ENCODE measurements at regions not wholly inside any gene's neighbourhood (a gene's known extent, or its start where the extent isn't known, plus 50 kb on each side); places are given as distances from the start of the nearest gene placed in this dataset.
A peak's percentile ranks its signal among the peaks of the same experiment; 100 is the strongest.
"Not testable (repeated sequence)": the region's sequence is repeated elsewhere in the genome, so short reads cannot be mapped to it uniquely, and the experiment has no call there.

DNA sequence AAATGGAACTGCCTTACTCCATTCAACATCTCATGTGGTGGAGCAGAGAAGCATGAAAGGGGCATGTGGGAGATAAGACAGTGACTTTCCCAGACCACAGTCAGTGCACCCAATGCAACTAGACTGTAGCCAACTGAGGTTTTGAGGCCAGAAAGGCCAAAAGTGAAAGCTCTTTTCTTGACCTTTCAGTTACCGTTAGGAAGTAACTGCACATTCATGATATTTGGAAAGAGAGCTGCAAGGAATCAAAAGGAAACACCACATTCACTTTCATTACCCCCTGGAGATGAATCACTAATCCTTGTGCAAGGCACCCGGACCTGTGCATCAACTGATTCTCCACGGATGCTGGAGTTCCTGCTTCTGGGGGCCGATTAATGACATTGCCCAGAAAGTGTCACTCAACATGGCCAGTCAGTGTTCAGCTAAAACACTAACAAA, 72.9 kb upstream of the ELK3 start:
- H3K9me3 ChIP-seq, result no peaks in the 10 kb centered on the region
- DNase-seq, result no peak
- no peaks in the 10 kb centered on the region for H3K27me3 ChIP-seq
- H3K4me3 ChIP-seq (ENCODE audit: low read depth, low read length), result no peak overlapping the region
- no peaks in the 10 kb centered on the region for H3K36me3 ChIP-seq
- TF ChIP-seq, protein P1, sequence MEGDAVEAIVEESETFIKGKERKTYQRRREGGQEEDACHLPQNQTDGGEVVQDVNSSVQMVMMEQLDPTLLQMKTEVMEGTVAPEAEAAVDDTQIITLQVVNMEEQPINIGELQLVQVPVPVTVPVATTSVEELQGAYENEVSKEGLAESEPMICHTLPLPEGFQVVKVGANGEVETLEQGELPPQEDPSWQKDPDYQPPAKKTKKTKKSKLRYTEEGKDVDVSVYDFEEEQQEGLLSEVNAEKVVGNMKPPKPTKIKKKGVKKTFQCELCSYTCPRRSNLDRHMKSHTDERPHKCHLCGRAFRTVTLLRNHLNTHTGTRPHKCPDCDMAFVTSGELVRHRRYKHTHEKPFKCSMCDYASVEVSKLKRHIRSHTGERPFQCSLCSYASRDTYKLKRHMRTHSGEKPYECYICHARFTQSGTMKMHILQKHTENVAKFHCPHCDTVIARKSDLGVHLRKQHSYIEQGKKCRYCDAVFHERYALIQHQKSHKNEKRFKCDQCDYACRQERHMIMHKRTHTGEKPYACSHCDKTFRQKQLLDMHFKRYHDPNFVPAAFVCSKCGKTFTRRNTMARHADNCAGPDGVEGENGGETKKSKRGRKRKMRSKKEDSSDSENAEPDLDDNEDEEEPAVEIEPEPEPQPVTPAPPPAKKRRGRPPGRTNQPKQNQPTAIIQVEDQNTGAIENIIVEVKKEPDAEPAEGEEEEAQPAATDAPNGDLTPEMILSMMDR (IDR thresholded peaks at IDR 0.05; ENCODE audit: low read depth, low read length), result no peak
- peaks cover 9% of the 10 kb centered on the region for H3K4me1 ChIP-seq

- not testable (repeated sequence) for H3K4me3 ChIP-seq (ENCODE audit: low read depth, low read length); H3K27me3 ChIP-seq; H3K4me1 ChIP-seq; DNase-seq; H3K36me3 ChIP-seq; H3K9me3 ChIP-seq
Measured at GRCh38 chr12:96128292-96128691, 65.9 kb upstream of the ELK3 start.

GRCh38 chr12:96130396-96131059, 63.6 kb upstream of the ELK3 start:
- TF ChIP-seq, protein P1 (IDR thresholded peaks at IDR 0.05; ENCODE audit: low read depth, low read length), result no peak
- Histone ChIP-seq H3K4me3 (ENCODE audit: low read depth, low read length) (no peak overlapping the region), H3K4me1 (no peaks in the 10 kb centered on the region), H3K36me3 (no peaks in the 10 kb centered on the region), H3K27me3 (no peaks in the 10 kb centered on the region), H3K9me3 (no peaks in the 10 kb centered on the region)
- DNase-seq, result no peak

DNA sequence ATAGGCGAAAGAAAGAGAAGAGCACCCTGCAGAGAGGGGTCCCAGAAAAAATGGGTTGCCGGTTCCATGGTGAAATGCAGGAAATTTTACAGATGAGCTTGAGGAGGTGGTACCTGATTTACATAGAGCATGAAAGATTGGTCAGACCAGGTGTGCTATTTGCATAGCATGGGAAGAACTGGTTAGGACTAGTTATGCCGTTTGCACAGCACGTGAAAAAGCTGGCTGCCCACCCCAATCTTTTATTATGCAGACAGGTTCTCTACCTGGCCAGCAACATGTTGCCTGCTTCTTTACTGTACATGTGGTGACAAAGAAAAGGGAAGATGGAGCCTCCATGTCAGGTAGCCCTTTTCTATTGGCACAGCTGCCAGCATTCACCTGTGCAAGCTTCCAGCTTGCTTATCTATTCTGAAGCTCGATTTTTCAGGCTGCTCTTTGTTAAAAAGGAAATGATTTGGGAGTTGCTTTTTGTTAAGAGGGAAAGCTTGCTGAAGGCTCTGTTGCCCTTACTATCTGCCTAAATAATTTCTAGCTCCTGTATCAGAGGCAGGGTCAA, 62.9 kb upstream of the ELK3 start:
- Histone ChIP-seq H3K9me3 (no peaks in the 10 kb centered on the region), H3K4me3 (ENCODE audit: low read depth, low read length) (no peak overlapping the region), H3K27me3 (no peaks in the 10 kb centered on the region), H3K4me1 (no peaks in the 10 kb centered on the region), H3K36me3 (no peaks in the 10 kb centered on the region)
- no peak for DNase-seq
- TF ChIP-seq, protein P1 (IDR thresholded peaks at IDR 0.05; ENCODE audit: low read depth, low read length), result no peak

DNA sequence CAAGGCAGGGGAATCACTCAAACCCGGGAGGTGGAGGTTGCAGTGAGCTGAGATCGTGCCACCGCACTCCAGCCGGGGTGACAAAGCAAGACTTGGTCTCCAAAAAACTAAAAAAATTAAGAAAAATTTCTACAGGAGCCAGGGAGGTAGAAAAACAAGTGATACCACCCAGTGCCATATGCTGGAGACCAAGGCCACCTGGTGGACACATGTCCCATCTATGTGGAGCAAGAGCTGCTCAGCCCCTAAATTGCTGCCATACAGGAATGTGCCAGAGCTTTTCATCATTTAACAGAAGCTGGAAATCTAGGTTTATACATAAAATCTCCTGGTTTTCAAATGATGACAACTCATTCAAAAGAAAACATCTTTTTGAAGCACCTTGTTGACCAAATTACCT, 61.4 kb upstream of the ELK3 start:
- Histone ChIP-seq H3K4me3 (ENCODE audit: low read depth, low read length) (no peak overlapping the region), H3K36me3 (no peaks in the 10 kb centered on the region), H3K27me3 (no peaks in the 10 kb centered on the region), H3K9me3 (no peaks in the 10 kb centered on the region), H3K4me1 (no peaks in the 10 kb centered on the region)
- DNase-seq, result peak; percentile 41
- TF ChIP-seq, protein P1 (IDR thresholded peaks at IDR 0.05; ENCODE audit: low read depth, low read length), result peak; percentile 58

DNA sequence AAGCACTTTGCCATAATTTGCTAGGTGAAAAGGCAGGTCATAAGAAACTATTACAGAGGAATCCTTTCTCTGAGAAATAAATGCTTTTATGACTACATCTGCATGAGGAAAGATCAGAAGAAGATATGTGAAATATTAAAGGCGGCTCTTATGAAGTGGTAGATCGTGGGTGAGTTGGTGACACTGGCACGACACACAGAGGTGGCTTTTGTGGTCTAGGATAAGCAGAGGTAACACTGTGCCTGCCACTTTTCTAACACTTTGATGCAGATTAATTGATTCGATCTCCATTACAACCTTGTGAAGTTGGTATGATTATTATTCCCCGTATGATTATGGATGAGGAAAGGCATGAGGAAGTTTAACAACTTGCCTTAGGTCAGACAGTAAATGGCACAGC, 60.0 kb upstream of the ELK3 start:
- no peaks in the 10 kb centered on the region for H3K27me3 ChIP-seq
- H3K4me1 ChIP-seq, result no peaks in the 10 kb centered on the region
- no peaks in the 10 kb centered on the region for H3K36me3 ChIP-seq
- H3K9me3 ChIP-seq, result no peaks in the 10 kb centered on the region
- H3K4me3 ChIP-seq (ENCODE audit: low read depth, low read length), result no peak overlapping the region
- TF ChIP-seq, protein P1 (IDR thresholded peaks at IDR 0.05; ENCODE audit: low read depth, low read length), result no peak
- no peak for DNase-seq
